Lung (tissue), 11 donors: ENCODE measurements at regions not wholly inside any gene's neighbourhood (a gene's known extent, or its start where the extent isn't known, plus 50 kb on each side); places are given as distances from the start of the nearest gene placed in this dataset.

ENCODE experiments used
- ATAC-seq: fragments of 200-7000 bp; cut with Tn5 transposase; one replicate; pipeline ENCODE4 v1.9.1; 2020; ENCODE audit warnings: moderate number of reproducible peaks; ENCODE audit not compliant: insufficient read depth, low FRiP score
- DNase-seq, 3 donors: peaks; one replicate each; pipeline ENCODE4 v3.0.0-alpha.2; 2013 to 2017
- H3K27ac ChIP-seq, 2 donors: one replicate each; pipeline ENCODE4 v1.5.1; 2013; ENCODE audit warnings: mild to moderate bottlenecking in 2 of 2, moderate library complexity in 2 of 2, control low read depth in 1 of 2, inconsistent platforms in 1 of 2, low read depth in 1 of 2, low read length in 1 of 2
- H3K27me3 ChIP-seq, 3 donors: one replicate each; pipeline ENCODE4 v1.5.1; 2013; ENCODE audit warnings: low read length in 2 of 3; ENCODE audit not compliant: control insufficient read depth in 3 of 3, insufficient read depth in 3 of 3
- H3K36me3 ChIP-seq, 4 donors: one replicate each; pipeline ENCODE4 v1.5.1; 2013; ENCODE audit warnings: low read length in 4 of 4, mild to moderate bottlenecking in 1 of 4, moderate library complexity in 1 of 4; ENCODE audit not compliant: control insufficient read depth in 4 of 4, insufficient read depth in 4 of 4
- H3K4me1 ChIP-seq, 5 donors: one replicate each; pipeline ENCODE4 v1.5.1; 2013; ENCODE audit warnings: low read length in 5 of 5, mild to moderate bottlenecking in 2 of 5, moderate library complexity in 1 of 5; ENCODE audit not compliant: control insufficient read depth in 5 of 5, insufficient read depth in 5 of 5
- H3K4me3 ChIP-seq: one replicate; pipeline ENCODE4 v1.5.1; 2013; ENCODE audit warnings: mild to moderate bottlenecking, control low read depth, moderate library complexity
- H3K9ac ChIP-seq, 2 donors: one replicate each; pipeline ENCODE4 v1.5.1; 2013; ENCODE audit warnings: low read length in 2 of 2, control low read depth in 1 of 2; ENCODE audit not compliant: insufficient read depth in 1 of 2
- H3K9me3 ChIP-seq, 4 donors: one replicate each; pipeline ENCODE4 v1.5.1; 2013; ENCODE audit warnings: low read length in 3 of 4, mild to moderate bottlenecking in 1 of 4, moderate library complexity in 1 of 4; ENCODE audit not compliant: control insufficient read depth in 4 of 4, insufficient read depth in 3 of 4
- CTCF ChIP-seq: IDR thresholded peaks from 2 replicates; pipeline ENCODE4 v1.5.1; 2012; ENCODE audit warnings: mild to moderate bottlenecking; ENCODE audit errors: control extremely low read depth, extremely low read depth
- WGBS, 2 donors: extraction: QIAGEN DNeasy Blood & Tissue Kit; methylation state at CpG; one replicate each; pipeline ENCODE4 v1.1.7; 2013; 5-methylcytosine and 5-hydroxymethylcytosine counted together
- donor health status: control.
- donor health status: control.
- donor health status: Bipolar disorder and iron deficiency.
- donor health status: healthy.
- donor health status: DM: yes; HTN: yes; CAD: no.

DNA sequence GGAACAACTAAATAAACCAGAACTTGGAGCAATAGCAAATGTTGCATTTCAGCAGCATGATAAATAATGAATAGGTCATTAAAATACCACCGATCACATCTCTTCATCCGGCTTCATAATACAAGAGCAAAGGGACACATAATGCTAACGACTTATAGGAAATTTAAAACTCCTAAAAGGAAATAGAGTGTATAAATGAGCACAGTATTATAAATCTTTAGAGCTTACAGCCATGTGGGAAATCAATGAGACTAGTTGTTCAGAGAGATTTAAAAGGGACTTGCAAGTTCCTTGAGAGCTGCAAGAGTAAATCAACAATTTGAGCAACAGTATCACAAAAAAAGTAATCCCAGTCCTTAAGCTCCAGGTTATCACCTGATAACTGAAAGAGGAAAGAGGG, 677.0 kb downstream of the PLOD2 start:
- H3K4me3 ChIP-seq = no peak overlapping the region
- TF ChIP-seq CTCF = no peak
- WGBS, 2 donors = 71 to 82% methylated on average over 3 of the region's 3 CpGs
- no peaks in the 10 kb centered on the region for H3K9me3 ChIP-seq
- H3K9ac ChIP-seq = no peak overlapping the region
- no peaks in the 10 kb centered on the region for H3K27me3 ChIP-seq
- no peaks in the 10 kb centered on the region for H3K36me3 ChIP-seq
- no peaks in the 10 kb centered on the region for H3K4me1 ChIP-seq
- H3K27ac ChIP-seq = no peak overlapping the region
- ATAC-seq = no peak
- no peak for DNase-seq

- DNase-seq = no peak
- Histone ChIP-seq H3K27me3 (no peaks in the 10 kb centered on the region), H3K4me3 (no peak overlapping the region), H3K4me1 (no peaks in the 10 kb centered on the region), H3K9ac (no peak overlapping the region), H3K27ac (no peak overlapping the region), H3K9me3 (no peaks in the 10 kb centered on the region), H3K36me3 (no peaks in the 10 kb centered on the region)
- ATAC-seq = no peak
- TF ChIP-seq CTCF = no peak
Measured at GRCh38 chr3:145489011-145489410, 672.0 kb downstream of the PLOD2 start.

GRCh38 chr3:145490088-145491048, 670.6 kb downstream of the PLOD2 start:
- 83 to 84% methylated on average over 11 of the region's 11 CpGs for WGBS, 2 donors

More at GRCh38 chr3:145490088-145491048, 670.6 kb downstream of the PLOD2 start:
- no peaks in the 10 kb centered on the region for H3K36me3 ChIP-seq
- no peak overlapping the region for H3K4me3 ChIP-seq
- no peaks in the 10 kb centered on the region for H3K4me1 ChIP-seq
- no peaks in the 10 kb centered on the region for H3K9me3 ChIP-seq
- no peak overlapping the region for H3K9ac ChIP-seq
- H3K27ac ChIP-seq = peak overlapping the region in 1 of 2 donors; percentile 67
- DNase-seq (no peak), ATAC-seq (no peak)
- no peaks in the 10 kb centered on the region for H3K27me3 ChIP-seq
- no peak for TF ChIP-seq CTCF
